WTC11 (cell line): ENCODE measurements at regions not wholly inside any gene's neighbourhood (a gene's known extent, or its start where the extent isn't known, plus 50 kb on each side); places are given as distances from the start of the nearest gene placed in this dataset.
A peak's percentile ranks its signal among the peaks of the same experiment; 100 is the strongest.

ENCODE experiments used
- ATAC-seq: fragments of 200-7000 bp; cut with Tn5 transposase; 2 replicates; pipeline ENCODE4 v1.10.0; 2021; ENCODE audit warnings: mild to moderate bottlenecking, moderate library complexity
- CTCF ChIA-PET: fragments of 300-600 bp; sonication (Branson Sonifier 250); formaldehyde crosslinking; loops from one replicate; lab custom pipeline; 2021; ENCODE audit warnings: antibody characterized with exemption; lab: Charles Lee
- POLR2A ChIA-PET: fragments of 350-600 bp; sonication (Branson Sonifier 250); formaldehyde crosslinking; loops from one replicate; lab custom pipeline; 2021; ENCODE audit warnings: antibody characterized with exemption; lab: Charles Lee
- DNase-seq: peaks from one replicate; pipeline ENCODE4 v3.0.0; 2021; ENCODE audit warnings: low spot score
- H3K27ac Mint-ChIP-seq: 2 replicates; pipeline ENCODE4 v1.8.0; 2021; ENCODE audit warnings: mixed read lengths
- H3K27me3 Mint-ChIP-seq: 2 replicates; pipeline ENCODE4 v1.8.0; 2021; ENCODE audit warnings: low read depth, mild to moderate bottlenecking, moderate library complexity, mixed read lengths
- H3K36me3 Mint-ChIP-seq: 2 replicates; pipeline ENCODE4 v1.8.0; 2021; ENCODE audit warnings: mixed read lengths
- H3K4me1 Mint-ChIP-seq: 2 replicates; pipeline ENCODE4 v1.8.0; 2022; ENCODE audit warnings: mixed read lengths
- H3K4me3 Mint-ChIP-seq: 2 replicates; pipeline ENCODE4 v1.8.0; 2021; ENCODE audit warnings: mild to moderate bottlenecking, moderate library complexity, mixed read lengths
- H3K9me3 Mint-ChIP-seq: 2 replicates; pipeline ENCODE4 v1.8.0; 2021; ENCODE audit warnings: mixed read lengths
- CBFB ChIP-seq: sonication (generic); formaldehyde crosslinking; IDR thresholded peaks from 2 replicates; pipeline ENCODE4 v1.8.1; 2022; ENCODE audit warnings: mild to moderate bottlenecking, low read depth, missing genetic modification reagents
- CREB1 ChIP-seq: sonication (generic); formaldehyde crosslinking; IDR thresholded peaks from 2 replicates; pipeline ENCODE4 v1.8.0; 2023; ENCODE audit warnings: mild to moderate bottlenecking, missing genetic modification reagents
- GABPB1 ChIP-seq: sonication (generic); formaldehyde crosslinking; IDR thresholded peaks from 2 replicates; pipeline ENCODE4 v1.8.1; 2023; ENCODE audit warnings: mild to moderate bottlenecking, missing genetic modification reagents
- IRF2 ChIP-seq: sonication (generic); formaldehyde crosslinking; IDR thresholded peaks from 2 replicates; pipeline ENCODE4 v1.8.0; 2022; ENCODE audit warnings: low read depth, missing genetic modification reagents, borderline replicate concordance
- MXD4 ChIP-seq: fragments of 250-450 bp; sonication (Bioruptor Pico); IDR thresholded peaks from 2 replicates; pipeline ENCODE4 v1.8.0; 2021; ENCODE audit warnings: mild to moderate bottlenecking, moderate library complexity, borderline replicate concordance
- NR3C1 ChIP-seq: sonication (generic); formaldehyde crosslinking; conservative IDR thresholded peaks from 2 replicates; pipeline ENCODE4 v1.8.1; 2023; ENCODE audit warnings: low read depth, mild to moderate bottlenecking, missing genetic modification reagents
- RELA ChIP-seq: sonication (generic); formaldehyde crosslinking; IDR thresholded peaks from 2 replicates; pipeline ENCODE4 v1.8.1; 2022; ENCODE audit warnings: missing genetic modification reagents, mild to moderate bottlenecking, borderline replicate concordance
- SMAD3 ChIP-seq: sonication (generic); formaldehyde crosslinking; IDR thresholded peaks from 2 replicates; pipeline ENCODE4 v1.8.0; 2022; ENCODE audit warnings: missing genetic modification reagents, mild to moderate bottlenecking, borderline replicate concordance
- SP1 ChIP-seq: sonication (generic); formaldehyde crosslinking; conservative IDR thresholded peaks from 2 replicates; pipeline ENCODE4 v1.8.1; 2022; ENCODE audit warnings: missing genetic modification reagents
- TEAD1 ChIP-seq: sonication (generic); formaldehyde crosslinking; IDR thresholded peaks from 2 replicates; pipeline ENCODE4 v1.8.0; 2022; ENCODE audit warnings: mild to moderate bottlenecking, missing genetic modification reagents
- ZNF416 ChIP-seq: fragments of 250-450 bp; sonication (Bioruptor Pico); IDR thresholded peaks from 2 replicates; pipeline ENCODE4 v1.9.0; 2021; ENCODE audit warnings: mild to moderate bottlenecking, inconsistent platforms
- TF ChIP-seq, protein P1 (sequence below): sonication (generic); formaldehyde crosslinking; IDR thresholded peaks from 2 replicates; pipeline ENCODE4 v1.8.1; 2023; ENCODE audit warnings: mild to moderate bottlenecking, missing genetic modification reagents, moderate library complexity
- TF ChIP-seq, protein P2 (sequence below): fragments of 200-600 bp; IDR thresholded peaks from 2 replicates; pipeline ENCODE4 v1.8.0; 2022; ENCODE audit warnings: antibody characterized with exemption
- TF ChIP-seq, protein P3 (sequence below): sonication (generic); formaldehyde crosslinking; IDR thresholded peaks from 2 replicates; pipeline ENCODE4 v1.8.1; 2023; ENCODE audit warnings: mild to moderate bottlenecking, missing genetic modification reagents
- TF ChIP-seq, protein P4 (sequence below): fragments of 250-450 bp; sonication (Bioruptor Pico); IDR thresholded peaks from 2 replicates; pipeline ENCODE4 v1.9.0; 2021; ENCODE audit warnings: moderate library complexity, mild to moderate bottlenecking, inconsistent platforms, borderline replicate concordance
- TF ChIP-seq, protein P5 (sequence below): fragments of 250-450 bp; sonication (Bioruptor Pico); IDR thresholded peaks from 2 replicates; pipeline ENCODE4 v1.9.0; 2021; ENCODE audit warnings: mild to moderate bottlenecking
- TF ChIP-seq, protein P6 (sequence below): sonication (generic); formaldehyde crosslinking; IDR thresholded peaks from 2 replicates; pipeline ENCODE4 v1.8.0; 2023; ENCODE audit warnings: missing genetic modification reagents
- TF ChIP-seq, protein P7 (sequence below): sonication (generic); formaldehyde crosslinking; IDR thresholded peaks from 2 replicates; pipeline ENCODE4 v1.8.1; 2023; ENCODE audit warnings: mild to moderate bottlenecking, missing genetic modification reagents
- TF ChIP-seq, protein P8 (sequence below): sonication (generic); formaldehyde crosslinking; conservative IDR thresholded peaks from 2 replicates; pipeline ENCODE4 v1.8.1; 2023; ENCODE audit warnings: mild to moderate bottlenecking, low read depth, missing genetic modification reagents, moderate library complexity

DNA sequence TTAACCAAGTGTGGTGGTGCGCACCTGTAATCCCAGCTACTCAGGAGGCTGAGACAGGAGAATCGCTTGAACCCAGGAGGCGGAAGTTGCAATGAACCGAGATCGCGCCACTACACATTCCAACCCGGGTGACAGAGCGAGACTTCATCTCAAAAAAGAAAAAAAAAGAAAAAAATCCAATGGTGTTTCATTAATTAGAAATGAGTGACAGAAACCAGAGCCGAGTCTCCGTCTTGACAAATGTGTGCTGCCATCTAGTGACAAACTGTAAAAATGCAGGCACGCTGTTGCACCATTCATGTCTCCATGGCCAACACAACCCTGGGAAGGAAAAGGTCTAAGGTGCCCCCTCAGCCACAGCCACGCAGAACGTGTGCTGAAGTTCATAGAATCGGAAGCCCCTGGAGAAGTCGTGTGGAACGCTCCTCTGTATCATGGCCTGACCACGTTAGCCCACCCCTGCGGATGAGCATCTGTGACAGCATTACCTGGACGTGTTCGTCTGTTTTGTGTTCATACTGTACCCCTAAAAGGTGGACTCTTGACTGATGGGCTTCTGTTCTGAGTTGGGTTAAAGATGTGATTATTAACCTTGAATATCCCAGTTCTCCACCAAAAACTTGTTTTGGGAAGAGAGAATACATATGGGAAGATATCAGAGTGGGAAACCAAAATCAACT lies 94.9 kb downstream of the LYZL2 start:
- Mint-ChIP-seq H3K27me3 (no peaks in the 10 kb centered on the region), H3K36me3 (no peaks in the 10 kb centered on the region), H3K27ac (peak overlapping the region; percentile 22; the same call in 1 of the 2 replicates), H3K9me3 (peaks cover 3% of the 10 kb centered on the region), H3K4me1 (peaks cover 30% of the 10 kb centered on the region), H3K4me3 (no peak overlapping the region)
- peak; percentile 79 for ATAC-seq
- POLR2A ChIA-PET = no interaction called here
- CTCF ChIA-PET = interaction anchor here (0.6 to 1.9 kb wide), 6 partner anchors 19 to 146 kb away, joined by 3 to 8 read pairs (median 4); no protein-coding TSS in a partner anchor
- TF ChIP-seq, protein P1, sequence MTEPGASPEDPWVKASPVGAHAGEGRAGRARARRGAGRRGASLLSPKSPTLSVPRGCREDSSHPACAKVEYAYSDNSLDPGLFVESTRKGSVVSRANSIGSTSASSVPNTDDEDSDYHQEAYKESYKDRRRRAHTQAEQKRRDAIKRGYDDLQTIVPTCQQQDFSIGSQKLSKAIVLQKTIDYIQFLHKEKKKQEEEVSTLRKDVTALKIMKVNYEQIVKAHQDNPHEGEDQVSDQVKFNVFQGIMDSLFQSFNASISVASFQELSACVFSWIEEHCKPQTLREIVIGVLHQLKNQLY = no peak
- TF ChIP-seq, protein P2, sequence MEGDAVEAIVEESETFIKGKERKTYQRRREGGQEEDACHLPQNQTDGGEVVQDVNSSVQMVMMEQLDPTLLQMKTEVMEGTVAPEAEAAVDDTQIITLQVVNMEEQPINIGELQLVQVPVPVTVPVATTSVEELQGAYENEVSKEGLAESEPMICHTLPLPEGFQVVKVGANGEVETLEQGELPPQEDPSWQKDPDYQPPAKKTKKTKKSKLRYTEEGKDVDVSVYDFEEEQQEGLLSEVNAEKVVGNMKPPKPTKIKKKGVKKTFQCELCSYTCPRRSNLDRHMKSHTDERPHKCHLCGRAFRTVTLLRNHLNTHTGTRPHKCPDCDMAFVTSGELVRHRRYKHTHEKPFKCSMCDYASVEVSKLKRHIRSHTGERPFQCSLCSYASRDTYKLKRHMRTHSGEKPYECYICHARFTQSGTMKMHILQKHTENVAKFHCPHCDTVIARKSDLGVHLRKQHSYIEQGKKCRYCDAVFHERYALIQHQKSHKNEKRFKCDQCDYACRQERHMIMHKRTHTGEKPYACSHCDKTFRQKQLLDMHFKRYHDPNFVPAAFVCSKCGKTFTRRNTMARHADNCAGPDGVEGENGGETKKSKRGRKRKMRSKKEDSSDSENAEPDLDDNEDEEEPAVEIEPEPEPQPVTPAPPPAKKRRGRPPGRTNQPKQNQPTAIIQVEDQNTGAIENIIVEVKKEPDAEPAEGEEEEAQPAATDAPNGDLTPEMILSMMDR = peak; percentile 74
- no peak for TF ChIP-seq ZNF416 (CRISPR knock-in tag)
- TF ChIP-seq GABPB1 = peak; percentile 57; the same call in 1 of the 2 replicates
- TF ChIP-seq, protein P3, sequence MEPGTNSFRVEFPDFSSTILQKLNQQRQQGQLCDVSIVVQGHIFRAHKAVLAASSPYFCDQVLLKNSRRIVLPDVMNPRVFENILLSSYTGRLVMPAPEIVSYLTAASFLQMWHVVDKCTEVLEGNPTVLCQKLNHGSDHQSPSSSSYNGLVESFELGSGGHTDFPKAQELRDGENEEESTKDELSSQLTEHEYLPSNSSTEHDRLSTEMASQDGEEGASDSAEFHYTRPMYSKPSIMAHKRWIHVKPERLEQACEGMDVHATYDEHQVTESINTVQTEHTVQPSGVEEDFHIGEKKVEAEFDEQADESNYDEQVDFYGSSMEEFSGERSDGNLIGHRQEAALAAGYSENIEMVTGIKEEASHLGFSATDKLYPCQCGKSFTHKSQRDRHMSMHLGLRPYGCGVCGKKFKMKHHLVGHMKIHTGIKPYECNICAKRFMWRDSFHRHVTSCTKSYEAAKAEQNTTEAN (CRISPR knock-in tag) = no peak
- TF ChIP-seq CBFB (CRISPR knock-in tag) = no peak
- no peak for TF ChIP-seq SMAD3
- TF ChIP-seq, protein P4, sequence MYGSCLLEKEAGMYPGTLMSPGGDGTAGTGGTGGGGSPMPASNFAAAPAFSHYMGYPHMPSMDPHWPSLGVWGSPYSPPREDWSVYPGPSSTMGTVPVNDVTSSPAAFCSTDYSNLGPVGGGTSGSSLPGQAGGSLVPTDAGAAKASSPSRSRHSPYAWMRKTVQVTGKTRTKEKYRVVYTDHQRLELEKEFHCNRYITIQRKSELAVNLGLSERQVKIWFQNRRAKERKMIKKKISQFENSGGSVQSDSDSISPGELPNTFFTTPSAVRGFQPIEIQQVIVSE (CRISPR knock-in tag) = no peak
- no peak for TF ChIP-seq IRF2 (CRISPR knock-in tag)
- no peak for TF ChIP-seq MXD4 (CRISPR knock-in tag)
- TF ChIP-seq CREB1 (CRISPR knock-in tag) = no peak
- no peak for TF ChIP-seq NR3C1 (CRISPR knock-in tag)
- no peak for TF ChIP-seq RELA (CRISPR knock-in tag)
- TF ChIP-seq SP1 (CRISPR knock-in tag) = no peak
- TF ChIP-seq, protein P5, sequence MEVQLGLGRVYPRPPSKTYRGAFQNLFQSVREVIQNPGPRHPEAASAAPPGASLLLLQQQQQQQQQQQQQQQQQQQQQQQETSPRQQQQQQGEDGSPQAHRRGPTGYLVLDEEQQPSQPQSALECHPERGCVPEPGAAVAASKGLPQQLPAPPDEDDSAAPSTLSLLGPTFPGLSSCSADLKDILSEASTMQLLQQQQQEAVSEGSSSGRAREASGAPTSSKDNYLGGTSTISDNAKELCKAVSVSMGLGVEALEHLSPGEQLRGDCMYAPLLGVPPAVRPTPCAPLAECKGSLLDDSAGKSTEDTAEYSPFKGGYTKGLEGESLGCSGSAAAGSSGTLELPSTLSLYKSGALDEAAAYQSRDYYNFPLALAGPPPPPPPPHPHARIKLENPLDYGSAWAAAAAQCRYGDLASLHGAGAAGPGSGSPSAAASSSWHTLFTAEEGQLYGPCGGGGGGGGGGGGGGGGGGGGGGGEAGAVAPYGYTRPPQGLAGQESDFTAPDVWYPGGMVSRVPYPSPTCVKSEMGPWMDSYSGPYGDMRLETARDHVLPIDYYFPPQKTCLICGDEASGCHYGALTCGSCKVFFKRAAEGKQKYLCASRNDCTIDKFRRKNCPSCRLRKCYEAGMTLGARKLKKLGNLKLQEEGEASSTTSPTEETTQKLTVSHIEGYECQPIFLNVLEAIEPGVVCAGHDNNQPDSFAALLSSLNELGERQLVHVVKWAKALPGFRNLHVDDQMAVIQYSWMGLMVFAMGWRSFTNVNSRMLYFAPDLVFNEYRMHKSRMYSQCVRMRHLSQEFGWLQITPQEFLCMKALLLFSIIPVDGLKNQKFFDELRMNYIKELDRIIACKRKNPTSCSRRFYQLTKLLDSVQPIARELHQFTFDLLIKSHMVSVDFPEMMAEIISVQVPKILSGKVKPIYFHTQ (CRISPR knock-in tag) = no peak
- peak; percentile 68 for DNase-seq

DNA sequence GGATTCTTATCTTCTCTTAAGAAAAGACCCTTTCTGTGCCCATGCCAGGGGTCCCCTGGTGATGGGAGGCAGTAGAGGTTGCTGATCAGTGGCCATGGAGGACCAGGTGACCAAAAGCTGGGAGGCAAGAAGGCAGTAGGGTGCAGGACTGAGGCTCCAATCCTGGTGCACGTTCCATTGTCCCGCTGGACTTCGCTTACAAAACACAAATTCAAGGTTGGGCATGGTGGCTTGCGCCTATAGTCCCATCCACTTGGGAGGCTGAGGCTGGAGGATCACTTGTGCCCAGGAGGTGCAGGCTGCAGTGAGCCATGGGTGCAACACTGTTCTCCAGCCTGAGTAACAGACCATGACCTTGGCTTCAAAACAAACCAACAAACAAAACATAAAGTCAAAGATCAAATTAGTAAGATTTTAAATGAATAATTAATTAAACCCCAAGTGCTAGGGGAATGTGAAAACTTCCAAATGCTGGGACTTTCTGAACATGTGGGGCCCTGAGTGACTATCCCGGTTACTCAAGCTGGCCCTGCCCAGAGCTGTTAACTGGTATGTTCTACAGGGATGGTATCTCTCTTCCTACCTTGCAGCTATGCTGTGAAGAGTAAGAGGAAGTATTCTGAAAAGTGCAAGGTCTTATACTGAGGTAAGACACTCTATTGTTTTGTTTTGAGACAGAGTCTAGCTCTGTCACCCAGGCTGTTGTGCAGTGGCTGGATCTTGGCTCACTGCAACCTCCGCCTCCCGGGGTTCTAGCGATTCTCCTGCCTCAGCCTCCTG lies 97.6 kb downstream of the LYZL2 start:
- H3K27ac Mint-ChIP-seq = no peak overlapping the region
- no peak overlapping the region for H3K4me3 Mint-ChIP-seq
- ChIA-PET CTCF (interaction anchor here (1.3 to 2.6 kb wide), 3 partner anchors 50 to 147 kb away, joined by 3 to 13 read pairs (median 6); no protein-coding TSS in a partner anchor), POLR2A (interaction anchor here (0.5 kb wide), 1 partner anchor 8 kb away, joined by 5 read pairs; no protein-coding TSS in a partner anchor)
- no peaks in the 10 kb centered on the region for H3K27me3 Mint-ChIP-seq
- ATAC-seq (no peak), DNase-seq (no peak)
- H3K36me3 Mint-ChIP-seq = no peaks in the 10 kb centered on the region
- peaks cover 42% of the 10 kb centered on the region for H3K4me1 Mint-ChIP-seq
- H3K9me3 Mint-ChIP-seq = no peaks in the 10 kb centered on the region
- TF ChIP-seq, protein P6, sequence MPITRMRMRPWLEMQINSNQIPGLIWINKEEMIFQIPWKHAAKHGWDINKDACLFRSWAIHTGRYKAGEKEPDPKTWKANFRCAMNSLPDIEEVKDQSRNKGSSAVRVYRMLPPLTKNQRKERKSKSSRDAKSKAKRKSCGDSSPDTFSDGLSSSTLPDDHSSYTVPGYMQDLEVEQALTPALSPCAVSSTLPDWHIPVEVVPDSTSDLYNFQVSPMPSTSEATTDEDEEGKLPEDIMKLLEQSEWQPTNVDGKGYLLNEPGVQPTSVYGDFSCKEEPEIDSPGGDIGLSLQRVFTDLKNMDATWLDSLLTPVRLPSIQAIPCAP (CRISPR knock-in tag) = no peak
- TF ChIP-seq, protein P7, sequence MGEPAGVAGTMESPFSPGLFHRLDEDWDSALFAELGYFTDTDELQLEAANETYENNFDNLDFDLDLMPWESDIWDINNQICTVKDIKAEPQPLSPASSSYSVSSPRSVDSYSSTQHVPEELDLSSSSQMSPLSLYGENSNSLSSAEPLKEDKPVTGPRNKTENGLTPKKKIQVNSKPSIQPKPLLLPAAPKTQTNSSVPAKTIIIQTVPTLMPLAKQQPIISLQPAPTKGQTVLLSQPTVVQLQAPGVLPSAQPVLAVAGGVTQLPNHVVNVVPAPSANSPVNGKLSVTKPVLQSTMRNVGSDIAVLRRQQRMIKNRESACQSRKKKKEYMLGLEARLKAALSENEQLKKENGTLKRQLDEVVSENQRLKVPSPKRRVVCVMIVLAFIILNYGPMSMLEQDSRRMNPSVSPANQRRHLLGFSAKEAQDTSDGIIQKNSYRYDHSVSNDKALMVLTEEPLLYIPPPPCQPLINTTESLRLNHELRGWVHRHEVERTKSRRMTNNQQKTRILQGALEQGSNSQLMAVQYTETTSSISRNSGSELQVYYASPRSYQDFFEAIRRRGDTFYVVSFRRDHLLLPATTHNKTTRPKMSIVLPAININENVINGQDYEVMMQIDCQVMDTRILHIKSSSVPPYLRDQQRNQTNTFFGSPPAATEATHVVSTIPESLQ (CRISPR knock-in tag) = no peak
- no peak for TF ChIP-seq TEAD1 (CRISPR knock-in tag)
- TF ChIP-seq, protein P8, sequence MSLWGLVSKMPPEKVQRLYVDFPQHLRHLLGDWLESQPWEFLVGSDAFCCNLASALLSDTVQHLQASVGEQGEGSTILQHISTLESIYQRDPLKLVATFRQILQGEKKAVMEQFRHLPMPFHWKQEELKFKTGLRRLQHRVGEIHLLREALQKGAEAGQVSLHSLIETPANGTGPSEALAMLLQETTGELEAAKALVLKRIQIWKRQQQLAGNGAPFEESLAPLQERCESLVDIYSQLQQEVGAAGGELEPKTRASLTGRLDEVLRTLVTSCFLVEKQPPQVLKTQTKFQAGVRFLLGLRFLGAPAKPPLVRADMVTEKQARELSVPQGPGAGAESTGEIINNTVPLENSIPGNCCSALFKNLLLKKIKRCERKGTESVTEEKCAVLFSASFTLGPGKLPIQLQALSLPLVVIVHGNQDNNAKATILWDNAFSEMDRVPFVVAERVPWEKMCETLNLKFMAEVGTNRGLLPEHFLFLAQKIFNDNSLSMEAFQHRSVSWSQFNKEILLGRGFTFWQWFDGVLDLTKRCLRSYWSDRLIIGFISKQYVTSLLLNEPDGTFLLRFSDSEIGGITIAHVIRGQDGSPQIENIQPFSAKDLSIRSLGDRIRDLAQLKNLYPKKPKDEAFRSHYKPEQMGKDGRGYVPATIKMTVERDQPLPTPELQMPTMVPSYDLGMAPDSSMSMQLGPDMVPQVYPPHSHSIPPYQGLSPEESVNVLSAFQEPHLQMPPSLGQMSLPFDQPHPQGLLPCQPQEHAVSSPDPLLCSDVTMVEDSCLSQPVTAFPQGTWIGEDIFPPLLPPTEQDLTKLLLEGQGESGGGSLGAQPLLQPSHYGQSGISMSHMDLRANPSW (CRISPR knock-in tag) = no peak
